NCI-H460 (cell line): ENCODE measurements at regions not wholly inside any gene's neighbourhood (a gene's known extent, or its start where the extent isn't known, plus 50 kb on each side); places are given as distances from the start of the nearest gene placed in this dataset.
"Not testable (repeated sequence)": the region's sequence is repeated elsewhere in the genome, so short reads cannot be mapped to it uniquely, and the experiment has no call there.

Experiments used
- DNase-seq: peaks from one replicate; pipeline ENCODE4 v3.0.0-alpha.2; 2016; ENCODE audit warnings: low read depth; ENCODE audit errors: extremely low read depth

DNA sequence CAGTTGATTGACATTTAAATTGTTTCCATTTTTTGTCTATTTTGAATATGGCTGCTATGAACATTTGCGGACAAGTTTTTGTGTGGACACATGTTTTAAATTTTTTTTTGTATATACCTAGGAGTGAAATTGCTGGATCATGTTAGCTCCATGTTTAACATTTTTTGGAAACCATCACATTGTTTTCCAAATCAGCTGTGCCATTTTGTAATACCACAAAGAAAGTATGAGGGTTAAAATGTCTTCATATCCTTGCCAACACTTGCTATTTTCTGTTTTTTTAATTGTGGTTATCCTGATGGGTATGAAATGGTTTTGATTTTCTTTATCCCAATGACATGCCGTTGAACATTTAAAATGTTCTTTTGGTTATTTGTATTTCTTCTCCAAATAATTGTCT is 52.1 kb downstream of the CARTPT start:
- DNase-seq = no peak

DNA sequence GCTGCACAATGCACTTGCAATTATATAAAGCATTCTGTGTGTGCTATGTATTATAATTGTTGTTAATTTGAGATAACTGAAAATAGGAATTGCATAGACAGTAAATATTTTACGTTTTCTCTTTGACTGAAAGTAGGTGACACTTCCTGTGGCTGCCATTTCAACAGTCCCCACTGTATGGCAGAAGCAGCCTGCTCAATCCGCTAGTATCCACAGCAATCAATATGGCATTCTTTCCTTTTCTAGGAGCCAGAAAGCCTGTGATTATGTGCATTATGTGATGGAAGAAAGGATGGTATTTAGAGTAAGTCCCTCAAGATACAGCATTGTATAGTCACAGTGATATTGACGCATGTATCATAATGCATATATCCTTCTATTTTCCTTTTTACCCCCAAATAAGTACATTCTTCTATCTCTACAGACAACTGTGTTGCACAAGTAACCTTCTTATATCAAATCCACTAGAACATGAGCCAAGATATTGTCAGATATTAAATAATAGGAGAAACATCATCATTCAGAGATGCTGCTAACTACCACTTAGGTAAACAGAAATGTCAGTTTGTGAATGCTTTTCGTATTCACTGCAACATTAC is 59.7 kb downstream of the CARTPT start:
- DNase-seq = peak; percentile 52

DNA sequence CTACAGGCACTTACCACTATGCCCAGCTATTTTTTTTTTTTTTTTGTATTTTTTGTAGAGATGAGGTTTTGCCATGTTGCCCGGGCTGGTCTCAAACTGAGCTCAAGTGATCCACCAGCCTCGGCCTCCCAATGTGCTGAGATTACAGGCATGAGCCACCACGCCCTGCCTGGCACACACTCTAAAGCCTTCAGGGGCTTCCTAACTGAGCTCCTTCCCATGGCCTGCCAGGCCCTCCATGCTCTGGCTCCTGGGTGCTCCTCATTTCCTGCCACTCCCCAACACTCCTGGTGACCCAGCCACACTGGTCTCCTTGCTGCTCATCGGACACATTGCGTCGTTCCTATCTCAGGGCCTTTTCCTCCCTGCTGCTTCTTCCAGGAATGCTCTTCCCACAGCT is 61.5 kb downstream of the CARTPT start:
- DNase-seq = no peak

DNA sequence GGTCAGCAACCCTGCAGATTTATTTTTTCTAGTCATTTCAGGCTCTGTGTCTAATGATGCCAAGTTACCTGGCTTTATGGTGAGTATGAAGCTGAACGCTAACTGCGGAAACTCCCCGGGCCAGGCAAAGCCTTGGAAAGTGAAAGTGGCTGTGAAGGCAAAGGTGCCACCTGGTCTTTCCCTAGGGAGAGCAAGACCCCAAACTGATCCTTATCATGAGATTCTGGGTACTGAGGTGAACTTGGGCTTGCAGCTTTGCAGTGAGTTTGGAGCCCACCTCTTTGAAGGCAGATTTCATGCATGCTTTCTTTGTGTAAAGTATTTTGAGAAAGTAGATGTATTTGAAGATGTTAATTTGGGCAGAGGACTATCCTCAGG is 63.3 kb downstream of the CARTPT start:
- no peak for DNase-seq

DNA sequence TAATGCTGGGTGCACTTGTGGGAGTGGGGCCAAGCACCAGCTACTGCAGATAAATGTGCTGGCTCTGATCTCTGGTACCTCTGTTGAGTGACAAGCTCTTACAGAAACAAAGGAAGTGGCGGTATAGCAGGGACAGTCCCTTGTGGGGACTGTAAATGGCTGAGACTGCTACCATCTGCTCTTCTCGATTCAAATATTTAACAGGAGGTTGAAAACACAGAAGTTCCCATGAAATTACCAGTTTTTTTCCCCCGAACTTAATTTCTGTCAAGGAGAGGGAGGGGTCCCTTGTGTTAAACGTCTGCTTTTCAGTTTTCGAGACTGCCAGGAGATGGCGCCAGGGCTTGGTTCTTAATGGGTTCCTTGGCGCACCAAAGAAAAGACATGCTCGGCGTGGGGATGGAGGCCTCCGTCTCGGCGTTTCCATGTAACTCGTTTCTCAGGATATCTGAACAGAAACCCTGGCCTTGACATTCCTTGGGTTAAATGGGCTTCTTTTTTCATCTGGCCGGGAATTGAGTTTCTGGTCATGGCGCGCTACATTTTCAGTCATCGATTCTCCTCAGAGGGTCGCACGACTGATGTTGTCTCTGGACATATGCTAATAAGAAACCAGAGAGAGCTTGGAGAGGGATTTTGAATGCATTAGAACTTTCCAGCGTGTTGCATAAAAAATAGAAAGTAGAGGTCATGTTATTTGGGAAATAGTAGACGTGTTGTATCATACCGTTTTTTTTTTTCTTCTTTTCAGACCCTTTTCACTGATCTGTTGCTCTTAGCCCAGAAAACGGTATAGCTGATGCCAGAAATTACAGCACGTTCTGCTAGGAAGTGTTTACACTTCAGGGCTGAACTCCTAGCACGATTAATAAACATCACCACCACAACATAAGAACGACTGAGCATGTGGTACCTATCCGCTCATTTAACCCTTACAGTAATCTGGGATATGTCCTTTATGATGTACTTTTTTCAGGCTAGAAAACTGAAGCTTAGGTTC is 64.0 kb downstream of the CARTPT start:
- DNase-seq = peak; percentile 71

DNA sequence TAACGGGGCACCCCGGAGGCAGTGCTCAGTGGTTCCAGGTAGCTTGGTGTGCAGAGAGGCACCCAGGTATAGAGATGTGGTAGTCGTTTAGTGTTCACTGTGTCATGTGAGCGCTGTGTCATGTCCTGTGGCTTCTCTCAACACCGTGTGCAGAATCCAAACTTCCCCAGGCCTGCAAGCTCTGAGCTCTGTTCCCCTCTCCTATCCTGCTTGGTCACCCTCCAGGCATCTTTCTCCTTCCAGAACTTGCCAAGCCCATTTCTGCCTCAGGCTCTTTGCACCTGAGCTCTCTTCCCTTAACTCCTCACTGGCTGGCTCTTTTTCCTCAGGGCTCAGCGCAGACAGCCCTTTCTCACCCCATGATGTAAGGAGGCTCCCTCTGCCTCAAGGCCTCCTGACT is 64.8 kb downstream of the CARTPT start:
- DNase-seq = no peak

DNA sequence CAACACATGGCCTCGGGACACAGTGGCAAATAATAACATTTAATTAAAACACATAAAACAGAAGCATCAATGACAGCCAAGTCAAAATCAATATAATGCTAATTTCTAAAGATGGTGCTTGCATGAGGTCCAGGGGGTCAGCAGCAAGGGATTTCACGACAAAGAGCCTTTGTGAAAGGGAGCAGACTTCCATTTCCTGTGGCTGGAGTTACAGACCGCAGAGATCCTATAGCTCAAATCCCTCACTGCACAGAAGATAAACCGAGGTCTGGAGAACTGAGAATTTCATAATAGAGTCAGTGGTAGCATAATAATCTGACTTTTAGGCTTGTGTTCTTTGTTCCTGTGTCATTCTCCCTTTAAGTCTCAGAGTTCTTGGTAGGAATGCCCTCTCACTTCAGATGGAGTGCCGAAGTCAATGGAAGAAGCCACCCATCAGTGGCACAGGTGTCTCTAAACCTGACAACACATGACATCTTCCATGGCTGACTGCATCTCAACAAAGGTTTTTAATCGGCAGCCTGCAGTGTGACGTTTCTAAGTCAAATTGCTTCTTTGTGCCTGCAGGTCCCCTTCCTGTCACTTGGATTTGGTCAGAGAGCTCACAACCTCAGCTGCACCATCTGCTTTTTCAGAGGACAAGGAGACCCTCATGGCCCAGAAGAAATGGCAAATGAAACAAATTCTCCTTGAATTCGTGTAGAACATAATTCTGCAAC is 67.4 kb downstream of the CARTPT start:
- DNase-seq = no peak

DNA sequence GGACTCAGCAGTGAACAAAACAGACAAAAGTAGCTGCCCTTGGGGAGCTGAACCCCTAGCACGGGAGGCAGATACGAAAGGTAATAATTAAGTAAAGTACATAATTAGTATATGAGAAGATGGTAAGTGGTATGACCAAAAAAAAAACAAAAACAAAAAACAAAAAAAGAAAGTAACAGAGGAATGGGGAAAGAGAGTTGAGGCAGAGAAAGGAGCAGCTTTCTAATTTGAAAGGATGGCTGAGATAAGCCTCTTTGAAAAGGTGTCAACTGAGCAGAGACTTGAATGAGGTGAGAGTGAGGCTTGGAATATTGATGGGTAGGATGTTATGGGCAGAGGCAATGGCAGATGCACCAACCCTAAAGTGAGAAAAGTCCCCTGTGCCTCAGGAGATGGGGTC is 69.7 kb downstream of the CARTPT start:
- DNase-seq = no peak

DNA sequence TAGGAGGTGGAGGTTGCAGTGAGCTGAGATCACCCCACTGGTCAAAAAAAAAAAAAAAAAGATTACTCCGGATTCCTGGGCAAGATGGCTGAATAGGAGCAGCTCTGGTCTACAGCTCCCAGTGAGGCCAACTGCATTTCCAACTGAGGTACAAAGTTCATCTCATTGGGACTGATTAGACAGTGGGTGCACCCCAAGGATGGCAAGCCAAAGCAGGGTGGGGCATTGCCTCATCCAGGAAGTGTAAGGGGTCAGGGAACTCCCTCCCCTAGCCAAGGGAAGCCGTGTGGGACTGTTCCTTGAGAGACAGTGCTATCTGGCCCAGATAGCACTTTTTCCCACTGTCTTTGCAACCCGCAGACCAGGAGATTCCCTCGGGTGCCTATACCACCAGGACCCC is 70.7 kb downstream of the CARTPT start:
- DNase-seq = no peak

DNA sequence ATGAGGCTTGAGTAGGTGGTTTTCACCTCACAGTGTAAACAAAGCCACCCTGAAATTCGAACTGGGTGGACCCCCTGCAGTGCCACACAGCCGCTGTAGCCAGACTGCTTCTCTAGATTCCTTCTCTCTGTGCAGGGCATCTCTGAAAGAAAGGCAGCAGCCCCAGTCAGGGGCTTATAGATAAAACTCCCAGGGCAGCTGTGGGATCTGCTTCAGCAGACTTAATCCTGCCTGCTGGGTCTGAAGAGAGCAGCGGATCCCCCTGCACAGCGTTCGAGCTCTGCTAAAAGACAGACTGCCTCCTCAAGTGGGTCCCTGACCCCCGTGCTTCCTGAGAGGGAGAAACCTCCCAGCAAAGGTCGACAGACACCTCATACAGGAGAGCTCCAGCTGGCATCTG is 71.4 kb downstream of the CARTPT start:
- DNase-seq = no peak

DNA sequence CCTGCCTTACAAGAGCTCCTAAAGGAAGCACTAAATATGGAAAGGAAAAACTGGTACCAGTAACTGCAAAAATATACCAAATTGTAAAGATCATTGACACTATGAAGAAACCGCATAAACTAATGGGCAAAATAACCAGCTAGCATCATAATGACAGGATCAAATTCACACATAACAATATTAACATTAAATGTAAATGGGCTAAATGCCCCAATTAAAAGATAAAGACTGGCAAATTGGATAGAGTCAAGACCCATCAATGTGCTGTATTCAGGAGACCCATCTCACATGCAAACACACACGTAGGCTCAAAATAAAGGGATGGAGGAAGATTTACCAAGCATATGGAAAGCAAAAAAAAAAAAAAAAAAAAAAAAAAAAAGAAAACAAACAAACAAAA is 73.0 kb downstream of the CARTPT start:
- DNase-seq = not testable (repeated sequence)

DNA sequence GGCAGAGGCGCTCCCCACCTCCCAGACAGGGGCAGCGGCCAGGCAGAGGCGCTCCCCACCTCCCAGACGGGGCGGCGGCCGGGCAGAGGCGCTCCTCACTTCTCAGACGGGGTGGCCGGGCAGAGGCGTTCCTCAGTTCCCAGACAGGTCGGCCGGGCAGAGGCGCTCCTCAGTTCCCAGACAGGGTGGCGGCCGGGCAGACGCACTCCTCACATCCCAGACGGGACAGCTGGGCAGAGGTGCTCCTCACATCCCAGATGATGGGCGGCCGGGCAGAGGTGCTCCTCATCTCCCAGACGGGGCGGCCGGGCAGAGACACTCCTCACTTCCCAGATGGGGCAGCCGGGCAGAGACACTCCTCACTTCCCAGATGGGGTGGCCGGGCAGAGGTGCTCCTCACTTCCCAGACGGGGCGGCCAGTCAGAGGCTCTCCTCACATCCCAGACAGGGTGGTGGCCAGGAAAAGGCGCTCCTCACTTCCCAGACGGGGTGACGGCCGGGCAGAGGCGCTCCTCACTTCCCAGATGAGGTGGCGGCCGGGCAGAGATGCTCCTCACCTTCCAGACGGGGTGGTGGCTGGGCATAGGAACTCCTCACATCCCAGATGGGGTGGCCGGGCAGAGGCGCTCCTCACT is 75.1 kb downstream of the CARTPT start:
- DNase-seq = no peak

DNA sequence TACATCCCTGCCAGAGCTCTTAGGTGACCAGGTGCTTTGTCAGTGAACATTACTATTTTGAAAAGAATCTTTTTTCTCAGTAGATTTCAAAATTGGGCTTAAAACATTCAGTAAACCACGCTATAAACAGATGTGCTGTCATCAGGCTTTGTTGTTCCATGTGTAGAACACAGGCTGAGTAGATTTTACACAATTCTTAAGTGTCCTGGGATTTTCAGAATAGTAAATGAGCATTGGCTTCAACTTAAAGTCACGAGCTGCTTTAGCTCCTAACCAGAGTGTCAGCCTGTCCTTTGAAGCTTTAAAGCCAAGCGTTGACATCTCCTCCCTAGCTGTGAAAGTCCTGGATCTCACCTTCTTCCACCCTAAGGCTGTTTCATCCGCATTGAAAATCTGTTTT is 83.6 kb downstream of the CARTPT start:
- DNase-seq = no peak

DNA sequence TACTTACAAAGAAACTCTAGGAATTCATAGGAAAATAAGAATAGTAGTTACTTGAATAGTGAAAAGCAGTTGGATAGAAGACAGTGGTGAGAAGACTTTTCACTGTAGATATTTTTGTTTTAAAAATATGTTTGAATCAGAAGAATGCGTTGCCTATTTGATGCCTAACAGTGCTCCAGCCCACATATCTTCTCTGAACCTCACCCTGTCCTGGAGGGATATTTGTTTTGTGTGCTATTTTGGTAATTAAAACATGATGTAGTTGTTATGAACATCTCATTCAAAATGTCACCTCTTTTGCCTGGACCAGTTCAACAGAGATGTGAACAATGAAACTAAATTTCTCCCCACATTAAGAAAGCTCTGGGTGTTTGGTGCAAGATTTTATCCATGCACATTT is 87.6 kb downstream of the CARTPT start:
- DNase-seq = no peak

DNA sequence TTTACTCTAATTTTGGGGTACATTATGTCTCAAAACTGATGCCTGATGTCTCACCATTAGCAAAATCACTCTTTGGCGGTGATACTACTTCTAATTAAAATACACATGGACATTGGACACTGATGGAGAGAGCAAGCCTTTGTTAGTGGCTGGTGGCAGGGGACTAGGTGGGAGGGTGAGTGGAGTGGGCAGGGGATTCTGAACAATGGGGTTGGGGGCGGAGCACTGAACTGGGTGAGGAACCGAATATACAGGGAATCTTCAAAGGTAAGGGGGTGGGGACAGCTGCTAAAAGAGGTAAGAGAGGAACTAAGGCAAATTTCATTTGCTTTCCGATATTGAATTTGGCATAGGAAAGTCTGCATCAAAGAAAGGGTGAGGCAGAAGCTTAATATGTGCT is 88.8 kb downstream of the CARTPT start:
- no peak for DNase-seq

DNA sequence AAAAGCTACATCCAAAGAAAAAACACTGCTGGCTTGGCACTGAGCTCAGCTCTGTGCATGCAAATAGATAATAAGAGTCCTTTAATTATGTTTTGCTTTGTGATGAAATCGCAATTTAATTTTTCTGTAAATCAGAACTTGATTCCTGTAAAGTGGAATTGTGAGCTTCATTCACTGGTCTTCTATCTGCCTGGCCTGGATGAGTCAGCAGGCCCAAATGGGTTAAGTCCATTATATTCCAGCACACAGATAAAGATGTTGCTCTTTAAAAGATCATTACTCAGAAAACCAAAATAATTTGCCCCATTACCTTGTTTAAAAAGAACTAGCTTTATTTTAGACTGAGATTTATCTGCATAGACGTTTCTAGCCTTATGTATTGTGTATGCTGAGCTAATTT is 90.4 kb downstream of the CARTPT start:
- no peak for DNase-seq

DNA sequence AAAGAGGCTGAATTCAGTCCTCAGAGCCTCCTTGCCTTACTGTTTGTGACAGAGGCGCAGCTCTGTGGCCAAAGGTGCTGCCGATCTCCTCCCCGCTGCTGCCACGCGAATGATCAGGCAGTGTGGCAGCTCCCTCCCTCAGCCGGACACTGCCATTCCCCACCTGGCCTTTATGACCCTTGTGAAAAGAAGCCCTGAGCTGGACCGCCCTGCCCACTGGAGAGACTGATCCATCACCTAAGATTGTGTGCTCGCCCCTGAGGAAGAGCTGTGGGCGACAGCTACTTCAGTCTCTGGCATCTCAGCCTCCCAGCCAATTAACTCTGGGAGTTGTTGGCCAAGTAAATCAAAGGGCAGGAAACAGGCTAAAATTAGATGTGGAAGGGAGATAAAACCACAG is 90.9 kb downstream of the CARTPT start:
- no peak for DNase-seq

DNA sequence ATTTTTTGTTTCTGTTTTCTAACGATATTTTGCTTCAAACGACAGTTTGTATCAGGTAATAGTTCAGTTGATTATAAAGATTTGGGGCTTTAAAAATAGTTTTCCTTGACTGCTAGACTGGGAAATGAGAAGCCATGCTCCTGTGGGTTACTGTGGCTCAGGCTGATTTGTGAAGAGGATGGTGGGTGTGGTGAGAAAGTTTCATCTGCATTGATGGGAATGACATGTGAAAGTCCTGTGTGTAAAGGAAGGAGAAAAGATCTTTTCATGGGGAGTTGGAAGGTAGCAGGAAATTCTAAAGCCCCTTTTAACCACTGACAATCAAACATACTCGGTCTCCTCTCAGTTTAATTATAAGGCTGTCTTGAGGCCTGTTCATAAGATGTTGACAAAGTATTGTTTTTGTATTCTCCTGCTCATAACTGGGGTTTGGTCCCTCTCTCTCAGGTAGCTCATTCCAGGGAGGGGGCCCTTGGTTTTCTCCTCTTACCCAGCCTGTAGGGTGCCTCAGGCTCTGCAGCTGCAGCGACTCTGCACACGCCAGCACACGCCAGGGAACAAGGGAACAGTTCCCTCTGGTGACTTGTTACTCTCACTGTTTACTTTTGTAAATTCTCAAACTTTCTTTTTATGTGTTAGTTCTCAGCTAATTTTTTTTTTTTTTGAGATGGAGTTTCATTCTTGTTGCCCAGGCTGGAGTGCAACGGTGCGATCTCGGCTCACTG is 91.6 kb downstream of the CARTPT start:
- no peak for DNase-seq

DNA sequence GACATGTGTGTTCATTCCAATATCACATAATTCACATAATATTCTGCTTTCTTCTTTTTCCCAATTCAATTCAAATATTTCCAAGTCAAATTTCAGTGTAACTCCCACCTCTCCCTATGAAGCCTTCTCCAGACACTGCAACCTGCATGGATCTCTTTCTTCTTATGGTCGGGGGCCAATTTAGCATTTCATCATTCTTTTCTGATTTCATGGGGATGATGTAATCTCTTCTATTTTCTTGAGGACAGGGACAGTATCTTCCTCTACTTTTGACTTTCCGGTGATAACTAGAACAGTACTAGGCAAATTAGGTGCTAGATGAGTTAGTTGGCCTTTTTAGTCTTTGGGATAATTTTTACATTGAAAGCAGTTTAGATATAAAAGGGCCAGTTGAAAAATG is 92.7 kb downstream of the CARTPT start:
- DNase-seq = no peak

DNA sequence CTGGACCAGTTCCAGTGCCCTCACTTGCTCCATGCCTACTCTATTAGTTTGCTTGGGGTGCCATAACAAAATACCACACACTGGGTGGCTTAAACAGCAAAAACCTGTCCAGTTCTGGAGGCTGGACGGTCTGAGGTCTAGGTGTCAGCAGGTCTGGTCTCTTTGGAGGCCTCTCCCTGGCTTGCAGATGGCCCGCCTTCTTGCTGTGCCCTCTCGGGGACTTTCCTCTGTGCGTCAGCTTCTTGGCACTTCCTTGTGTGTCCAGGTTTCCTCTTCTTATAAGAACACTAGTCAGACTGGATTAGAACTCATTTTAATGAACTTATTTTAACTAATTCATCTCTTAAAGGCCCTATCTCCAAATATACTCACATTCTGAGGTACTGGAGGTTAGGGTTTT is 97.2 kb downstream of the CARTPT start:
- DNase-seq = no peak

DNA sequence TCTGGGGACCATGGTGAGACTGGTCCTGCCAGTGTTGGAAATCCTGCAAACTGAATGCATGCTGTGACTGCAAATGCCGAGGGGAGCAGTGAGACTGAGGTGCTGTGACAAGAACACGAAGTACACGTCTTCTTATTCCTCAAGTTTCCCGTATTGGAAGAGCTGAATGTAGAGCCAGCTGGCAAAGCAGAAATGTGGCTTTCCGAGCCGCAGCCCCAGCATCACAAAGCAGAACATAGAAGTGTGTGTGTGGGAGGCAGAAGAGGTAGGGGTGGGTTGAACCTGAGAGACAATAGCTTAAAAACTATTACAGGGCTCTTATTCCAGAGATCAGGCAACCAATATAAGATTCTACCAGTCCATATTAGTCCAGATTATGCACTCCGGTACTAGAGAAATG is 98.8 kb downstream of the CARTPT start:
- DNase-seq = no peak
